ENCODE measurements at regions not wholly inside any gene's neighbourhood (a gene's known extent, or its start where the extent isn't known, plus 50 kb on each side); places are given as distances from the start of the nearest gene placed in this dataset.

GRCh38 chr2:187136646-187137045 is 287.7 kb upstream of the ZSWIM2 start:
- Mint-ChIP-seq H3K27me3 (no peaks in the 10 kb centered on the region), H3K36me3 (ENCODE audit: low read depth) (no peaks in the 10 kb centered on the region), H3K27ac (no peak overlapping the region), H3K9me3 (peaks cover 4% of the 10 kb centered on the region), H3K4me1 (no peaks in the 10 kb centered on the region), H3K4me3 (no peak overlapping the region)
- ATAC-seq (no peak), DNase-seq (no peak)

GRCh38 chr2:187134306-187134705 is 285.3 kb upstream of the ZSWIM2 start:
- no peaks in the 10 kb centered on the region for H3K9me3 Mint-ChIP-seq
- H3K27ac Mint-ChIP-seq, result no peak overlapping the region
- no peaks in the 10 kb centered on the region for H3K4me1 Mint-ChIP-seq
- no peak for DNase-seq
- ATAC-seq, result no peak
- no peaks in the 10 kb centered on the region for H3K36me3 Mint-ChIP-seq (ENCODE audit: low read depth)
- H3K27me3 Mint-ChIP-seq, result no peaks in the 10 kb centered on the region
- no peak overlapping the region for H3K4me3 Mint-ChIP-seq

GRCh38 chr2:187129868-187130267 is 280.9 kb upstream of the ZSWIM2 start:
- no peak overlapping the region for H3K27ac Mint-ChIP-seq
- DNase-seq, result no peak
- no peaks in the 10 kb centered on the region for H3K4me1 Mint-ChIP-seq
- H3K36me3 Mint-ChIP-seq (ENCODE audit: low read depth), result no peaks in the 10 kb centered on the region
- H3K9me3 Mint-ChIP-seq, result no peaks in the 10 kb centered on the region
- no peak overlapping the region for H3K4me3 Mint-ChIP-seq
- no peak for ATAC-seq
- no peaks in the 10 kb centered on the region for H3K27me3 Mint-ChIP-seq

GRCh38 chr2:187129306-187129705 is 280.3 kb upstream of the ZSWIM2 start:
- H3K9me3 Mint-ChIP-seq, result no peaks in the 10 kb centered on the region
- H3K36me3 Mint-ChIP-seq (ENCODE audit: low read depth), result no peaks in the 10 kb centered on the region
- no peak overlapping the region for H3K4me3 Mint-ChIP-seq
- DNase-seq, result no peak
- no peaks in the 10 kb centered on the region for H3K27me3 Mint-ChIP-seq
- H3K4me1 Mint-ChIP-seq, result no peaks in the 10 kb centered on the region
- no peak overlapping the region for H3K27ac Mint-ChIP-seq
- ATAC-seq, result no peak

- no peaks in the 10 kb centered on the region for H3K4me1 Mint-ChIP-seq
- no peak for ATAC-seq
- H3K4me3 Mint-ChIP-seq, result no peak overlapping the region
- no peaks in the 10 kb centered on the region for H3K9me3 Mint-ChIP-seq
- H3K36me3 Mint-ChIP-seq (ENCODE audit: low read depth), result no peaks in the 10 kb centered on the region
- DNase-seq, result no peak
- no peak overlapping the region for H3K27ac Mint-ChIP-seq
- no peaks in the 10 kb centered on the region for H3K27me3 Mint-ChIP-seq
Measured at GRCh38 chr2:187126247-187127005, 277.5 kb upstream of the ZSWIM2 start.

- no peak overlapping the region for H3K4me3 Mint-ChIP-seq
- no peaks in the 10 kb centered on the region for H3K36me3 Mint-ChIP-seq (ENCODE audit: low read depth)
- DNase-seq, result no peak
- H3K27ac Mint-ChIP-seq, result no peak overlapping the region
- H3K4me1 Mint-ChIP-seq, result no peaks in the 10 kb centered on the region
- H3K27me3 Mint-ChIP-seq, result no peaks in the 10 kb centered on the region
- no peaks in the 10 kb centered on the region for H3K9me3 Mint-ChIP-seq
- no peak for ATAC-seq
Measured at GRCh38 chr2:187125318-187125717, 276.3 kb upstream of the ZSWIM2 start.

- Mint-ChIP-seq H3K27me3 (no peaks in the 10 kb centered on the region), H3K27ac (no peak overlapping the region), H3K4me3 (no peak overlapping the region), H3K9me3 (peaks cover 3% of the 10 kb centered on the region), H3K36me3 (ENCODE audit: low read depth) (no peaks in the 10 kb centered on the region), H3K4me1 (no peaks in the 10 kb centered on the region)
- ATAC-seq, result no peak
- no peak for DNase-seq
Measured at GRCh38 chr2:187124529-187124928, 275.6 kb upstream of the ZSWIM2 start.

- no peaks in the 10 kb centered on the region for H3K4me1 Mint-ChIP-seq
- no peaks in the 10 kb centered on the region for H3K27me3 Mint-ChIP-seq
- H3K27ac Mint-ChIP-seq, result no peak overlapping the region
- H3K36me3 Mint-ChIP-seq (ENCODE audit: low read depth), result no peaks in the 10 kb centered on the region
- peaks cover 4% of the 10 kb centered on the region for H3K9me3 Mint-ChIP-seq
- DNase-seq (no peak), ATAC-seq (no peak)
- H3K4me3 Mint-ChIP-seq, result no peak overlapping the region
Measured at GRCh38 chr2:187118331-187119099, 269.5 kb upstream of the ZSWIM2 start.

GRCh38 chr2:187117483-187117882 is 268.5 kb upstream of the ZSWIM2 start:
- H3K4me3 Mint-ChIP-seq, result no peak overlapping the region
- no peak overlapping the region for H3K27ac Mint-ChIP-seq
- no peak for ATAC-seq
- no peaks in the 10 kb centered on the region for H3K27me3 Mint-ChIP-seq
- no peaks in the 10 kb centered on the region for H3K4me1 Mint-ChIP-seq
- H3K36me3 Mint-ChIP-seq (ENCODE audit: low read depth), result no peaks in the 10 kb centered on the region
- no peak for DNase-seq
- peaks cover 4% of the 10 kb centered on the region for H3K9me3 Mint-ChIP-seq

- no peaks in the 10 kb centered on the region for H3K36me3 Mint-ChIP-seq (ENCODE audit: low read depth)
- H3K4me3 Mint-ChIP-seq, result no peak overlapping the region
- H3K27me3 Mint-ChIP-seq, result no peaks in the 10 kb centered on the region
- H3K9me3 Mint-ChIP-seq, result peaks cover 4% of the 10 kb centered on the region
- H3K4me1 Mint-ChIP-seq, result no peaks in the 10 kb centered on the region
- no peak overlapping the region for H3K27ac Mint-ChIP-seq
- DNase-seq (no peak), ATAC-seq (no peak)
Measured at GRCh38 chr2:187115627-187116026, 266.7 kb upstream of the ZSWIM2 start.

GRCh38 chr2:187107001-187107400 is 258.0 kb upstream of the ZSWIM2 start:
- H3K4me3 Mint-ChIP-seq, result no peak overlapping the region
- ATAC-seq (no peak), DNase-seq (no peak)
- H3K27ac Mint-ChIP-seq, result no peak overlapping the region
- no peaks in the 10 kb centered on the region for H3K36me3 Mint-ChIP-seq (ENCODE audit: low read depth)
- H3K9me3 Mint-ChIP-seq, result no peaks in the 10 kb centered on the region
- no peaks in the 10 kb centered on the region for H3K4me1 Mint-ChIP-seq
- H3K27me3 Mint-ChIP-seq, result no peaks in the 10 kb centered on the region

- H3K4me3 Mint-ChIP-seq, result no peak overlapping the region
- H3K4me1 Mint-ChIP-seq, result no peaks in the 10 kb centered on the region
- no peaks in the 10 kb centered on the region for H3K36me3 Mint-ChIP-seq (ENCODE audit: low read depth)
- no peaks in the 10 kb centered on the region for H3K27me3 Mint-ChIP-seq
- no peak for ATAC-seq
- no peak for DNase-seq
- H3K9me3 Mint-ChIP-seq, result no peaks in the 10 kb centered on the region
- H3K27ac Mint-ChIP-seq, result no peak overlapping the region
Measured at GRCh38 chr2:187105218-187105617, 256.2 kb upstream of the ZSWIM2 start.

GRCh38 chr2:187102381-187102780 is 253.4 kb upstream of the ZSWIM2 start:
- no peak for ATAC-seq
- Mint-ChIP-seq H3K27me3 (no peaks in the 10 kb centered on the region), H3K4me3 (no peak overlapping the region), H3K27ac (no peak overlapping the region), H3K9me3 (no peaks in the 10 kb centered on the region), H3K36me3 (ENCODE audit: low read depth) (no peaks in the 10 kb centered on the region), H3K4me1 (no peaks in the 10 kb centered on the region)
- no peak for DNase-seq

GRCh38 chr2:187098154-187098553 is 249.2 kb upstream of the ZSWIM2 start:
- DNase-seq, result no peak
- H3K9me3 Mint-ChIP-seq, result no peaks in the 10 kb centered on the region
- no peak overlapping the region for H3K27ac Mint-ChIP-seq
- no peaks in the 10 kb centered on the region for H3K36me3 Mint-ChIP-seq (ENCODE audit: low read depth)
- no peak for ATAC-seq
- no peak overlapping the region for H3K4me3 Mint-ChIP-seq
- no peaks in the 10 kb centered on the region for H3K4me1 Mint-ChIP-seq
- H3K27me3 Mint-ChIP-seq, result no peaks in the 10 kb centered on the region

GRCh38 chr2:187093771-187094412 is 244.9 kb upstream of the ZSWIM2 start:
- Mint-ChIP-seq H3K9me3 (peaks cover 6% of the 10 kb centered on the region), H3K36me3 (ENCODE audit: low read depth) (no peaks in the 10 kb centered on the region), H3K4me3 (no peak overlapping the region), H3K27ac (no peak overlapping the region), H3K27me3 (no peaks in the 10 kb centered on the region), H3K4me1 (no peaks in the 10 kb centered on the region)
- ATAC-seq (no peak), DNase-seq (no peak)

Data from activated naive CD8-positive, alpha-beta T cell treated with anti-CD3 and anti-CD28 coated beads, Interleukin-2, amount 50 U/mL, for 24 hours (primary cell).